K562 (cell line): ENCODE measurements at regions not wholly inside any gene's neighbourhood (a gene's known extent, or its start where the extent isn't known, plus 50 kb on each side); places are given as distances from the start of the nearest gene placed in this dataset.

Source experiments
- ATAC-seq: fragments of 200-7000 bp; cut with Tn5 transposase; 3 replicates; pipeline ENCODE4 v1.9.1; 2020; ENCODE audit warnings: moderate library complexity
- BruUV-seq: library from RNA; stranded (reverse); fragments of 400-500 nt; replicated peaks from 2 replicates; lab custom pipeline; 2021; lab: Mats Ljungman, UMichigan
- CTCF ChIA-PET: fragments of 300-600 bp; formaldehyde crosslinking; extraction: SDS; loops from one replicate; lab custom pipeline; 2021; ENCODE audit warnings: low intra/inter-chr PET ratio; lab: Yijun Ruan, JAX
- POLR2A ChIA-PET: fragments of 300-600, 350-650 bp; sonication (Branson Sonifier 250); formaldehyde crosslinking; extraction: SDS; loops from one replicate; lab custom pipeline; 2021; ENCODE audit warnings: antibody characterized with exemption, inconsistent platforms; lab: Yijun Ruan, JAX
- DNase-seq, 4 experiments: peaks; one replicate each; pipeline versions ENCODE4 v3.0.0 to v3.0.0-alpha.2; 2011 to 2018; ENCODE audit warnings: low spot score in 3 of 4, mixed read lengths in 3 of 4; ENCODE audit errors: extremely low read depth in 1 of 4
- FAIRE-seq: peaks from 2 replicates; lab custom pipeline; 2011; peaks lifted over from hg19 to GRCh38; lab: Jason Lieb, UNC
- H2AFZ ChIP-seq: 2 replicates; pipeline ENCODE4 v1.6.0; 2011; ENCODE audit warnings: low read depth, low read length, control low read depth, inconsistent platforms
- H3K27ac ChIP-seq: fragments of 200-600 bp; 3 replicates; pipeline ENCODE4 v1.8.0; 2011; ENCODE audit warnings: low read depth, mild to moderate bottlenecking, control low read depth, inconsistent platforms, low read length, moderate library complexity, mixed read lengths; ENCODE audit errors: extremely low read depth
- H3K27me3 ChIP-seq, 2 experiments: fragments of 300-600 bp in 1 of 2; 2 replicates in 1 of 2; 3 replicates in 1 of 2; pipeline versions ENCODE4 v1.6.0 to v1.8.0; 2011; ENCODE audit warnings: inconsistent platforms in 2 of 2, low read length in 2 of 2, mild to moderate bottlenecking in 1 of 2, mixed read lengths in 1 of 2, moderate library complexity in 1 of 2; ENCODE audit not compliant: control insufficient read depth in 2 of 2, insufficient read depth in 2 of 2
- H3K36me3 ChIP-seq: fragments of 300-600 bp; 3 replicates; pipeline ENCODE4 v1.8.0; 2011; ENCODE audit warnings: mild to moderate bottlenecking, low read length, inconsistent platforms; ENCODE audit not compliant: control insufficient read depth, insufficient read depth
- H3K4me1 ChIP-seq, 2 experiments: fragments of 200-600 bp in 1 of 2; replicated peaks in 1 of 2; 2 replicates in 1 of 2; 3 replicates in 1 of 2; pipeline versions ENCODE4 v1.5.1 to v1.8.0; 2011; ENCODE audit warnings: inconsistent platforms in 2 of 2, low read length in 2 of 2, mild to moderate bottlenecking in 1 of 2, mixed read lengths in 1 of 2, moderate library complexity in 1 of 2; ENCODE audit not compliant: control insufficient read depth in 2 of 2, insufficient read depth in 2 of 2
- H3K4me2 ChIP-seq: 2 replicates; pipeline ENCODE4 v1.6.1; 2011; ENCODE audit warnings: low read length, control low read depth, inconsistent platforms, mixed read lengths; ENCODE audit not compliant: insufficient read depth
- H3K4me3 ChIP-seq: fragments of 200-600 bp; sonication (generic), shearing (Covaris generic); 2 replicates; pipeline ENCODE4 v1.5.1; 2016; ENCODE audit warnings: control low read depth, inconsistent platforms
- H3K79me2 ChIP-seq: fragments of 200-600 bp; 3 replicates; pipeline ENCODE4 v1.8.0; 2011; ENCODE audit warnings: low read length, inconsistent platforms; ENCODE audit not compliant: control insufficient read depth, insufficient read depth
- H3K9ac ChIP-seq, 2 experiments: 2 replicates each; pipeline versions ENCODE4 v1.6.0 to v1.6.1; 2011; ENCODE audit warnings: low read depth in 2 of 2, low read length in 2 of 2, control low read depth in 1 of 2, inconsistent platforms in 1 of 2, mild to moderate bottlenecking in 1 of 2, mixed read lengths in 1 of 2; ENCODE audit not compliant: insufficient read depth in 1 of 2
- H3K9me1 ChIP-seq: one replicate; pipeline ENCODE4 v1.6.0; 2011; ENCODE audit warnings: inconsistent platforms, mild to moderate bottlenecking, low read length, moderate library complexity; ENCODE audit not compliant: control insufficient read depth, insufficient read depth
- H3K9me3 ChIP-seq: replicated peaks from 2 replicates; pipeline ENCODE4 v1.5.1; 2011; ENCODE audit warnings: low read depth, low read length, inconsistent platforms; ENCODE audit not compliant: control insufficient read depth, insufficient read depth
- H4K20me1 ChIP-seq: replicated peaks from 2 replicates; pipeline ENCODE4 v1.6.1; 2011; ENCODE audit warnings: low read length, inconsistent platforms, mixed read lengths; ENCODE audit not compliant: control insufficient read depth, insufficient read depth
- CEBPG ChIP-seq, 3 experiments: fragments of 200-800 bp in 1 of 3; sonication (Bioruptor generic) in 1 of 3; sonication (generic) in 1 of 3; formaldehyde crosslinking in 1 of 3; IDR thresholded peaks in 2 of 3; conservative IDR thresholded peaks in 1 of 3; 2 replicates each; pipeline versions ENCODE4 v1.6.1 to v1.8.0; 2016 to 2022; ENCODE audit warnings: missing compliant biosample characterization in 2 of 3, missing genetic modification characterization in 2 of 3, mild to moderate bottlenecking in 1 of 3, missing genetic modification reagents in 1 of 3
- DDX20 ChIP-seq: fragments of 450-650 bp; IDR thresholded peaks from 2 replicates; pipeline ENCODE4 v1.6.1; 2016; ENCODE audit warnings: missing genetic modification characterization, low read depth, mild to moderate bottlenecking, missing compliant biosample characterization, moderate library complexity
- KAT2B ChIP-seq: IDR thresholded peaks from one replicate; pipeline ENCODE4 v1.6.1; 2012; ENCODE audit warnings: low read depth, mild to moderate bottlenecking, control low read depth, inconsistent platforms, low read length, moderate library complexity
- MCM3 ChIP-seq: fragments of 450-650 bp; IDR thresholded peaks from 2 replicates; pipeline ENCODE4 v1.6.1; 2016
- MEF2D ChIP-seq: conservative IDR thresholded peaks from 2 replicates; pipeline ENCODE4 v1.6.1; 2016; ENCODE audit warnings: low read depth, missing genetic modification characterization, missing compliant biosample characterization
- NFIC ChIP-seq: fragments of 450-650 bp; IDR thresholded peaks from 2 replicates; pipeline ENCODE4 v1.6.1; 2017; ENCODE audit warnings: mild to moderate bottlenecking, inconsistent platforms
- SAP30 ChIP-seq: fragments of 200-600 bp; sonication (generic); IDR thresholded peaks from 2 replicates; pipeline ENCODE4 v1.6.1; 2012; ENCODE audit warnings: borderline replicate concordance, low read depth, mild to moderate bottlenecking, moderate library complexity, low read length, control low read depth, inconsistent platforms; ENCODE audit not compliant: insufficient read depth, poor library complexity, severe bottlenecking
- WGBS: fragments of 100-300 bp; shearing (Covaris generic); methylation state at CpG from one replicate; pipeline ENCODE4 v1.1.6; 2016; ENCODE audit warnings: low coverage, mixed read lengths; ENCODE audit not compliant: insufficient coverage; ENCODE audit errors: missing lambda C conversion rate; 5-methylcytosine and 5-hydroxymethylcytosine counted together
- in situ Hi-C: fragments of 300-500 bp; cut with MboI; formaldehyde crosslinking; loops from 4 replicates; pipeline ENCODE4 v1.15.0; 2018; ENCODE audit warnings: inconsistent platforms, mixed read lengths
- intact Hi-C: fragments of 100-400 bp; cut with micrococcal nuclease; formaldehyde crosslinking; loops from 2 replicates; pipeline ENCODE4 v1.14.2; 2022

GRCh38 chr1:63717511-63718065 lies 56.2 kb upstream of the ROR1 start:
- TF ChIP-seq KAT2B: no peak
- TF ChIP-seq SAP30: no peak
- TF ChIP-seq, all 486 proteins: peak for 0
- Histone ChIP-seq H3K9ac (no peak overlapping the region), H3K79me2 (no peaks in the 10 kb centered on the region), H2AFZ (no peak overlapping the region), H3K9me3 (no peaks in the 10 kb centered on the region), H3K36me3 (no peaks in the 10 kb centered on the region), H4K20me1 (no peaks in the 10 kb centered on the region; the same call in 1 of the 2 replicates), H3K4me3 (no peak overlapping the region), H3K27ac (no peak overlapping the region), H3K4me2 (no peak overlapping the region), H3K4me1 (no peaks in the 10 kb centered on the region), H3K27me3 (no peaks in the 10 kb centered on the region; a peak in 1 of 5 replicates), H3K9me1 (no peaks in the 10 kb centered on the region)
- WGBS: 0% methylated on average over 4 of the region's 4 CpGs
- DNase-seq (no peak), ATAC-seq (no peak), FAIRE-seq (no peak)
- in situ Hi-C loops: no loop called here
- intact Hi-C loops: no loop called here
- POLR2A ChIA-PET: no interaction called here
- CTCF ChIA-PET: no interaction called here
- BruUV-seq: no TSS peak

DNA sequence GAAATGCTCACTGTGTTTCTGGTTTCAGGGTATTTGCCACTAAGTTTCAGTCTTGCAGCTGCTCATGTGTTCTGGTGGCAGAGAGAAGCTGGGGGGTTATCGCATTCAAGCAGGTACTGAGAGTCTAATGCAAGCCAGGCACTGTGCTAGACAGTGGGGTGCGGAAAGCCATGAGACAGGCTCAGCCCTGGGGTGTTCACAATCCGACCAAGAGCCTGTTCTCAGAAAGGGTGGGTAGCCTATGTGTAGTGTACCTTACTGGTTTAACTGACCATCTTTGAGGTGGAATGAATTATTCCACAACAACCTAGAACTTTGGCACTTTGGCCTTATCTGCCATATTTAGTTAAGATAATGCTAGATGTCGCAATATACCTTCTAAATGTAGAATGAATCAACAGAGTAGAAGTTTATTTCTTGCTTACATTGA lies 55.3 kb upstream of the ROR1 start:
- Histone ChIP-seq H3K9me3 (no peaks in the 10 kb centered on the region), H3K27ac (no peak overlapping the region), H3K9ac (no peak overlapping the region), H2AFZ (no peak overlapping the region), H3K4me3 (no peak overlapping the region), H4K20me1 (no peaks in the 10 kb centered on the region; the same call in 1 of the 2 replicates), H3K27me3 (no peaks in the 10 kb centered on the region; a peak in 1 of 5 replicates), H3K79me2 (no peaks in the 10 kb centered on the region), H3K9me1 (no peaks in the 10 kb centered on the region), H3K36me3 (no peaks in the 10 kb centered on the region), H3K4me1 (no peaks in the 10 kb centered on the region), H3K4me2 (no peak overlapping the region)
- TF ChIP-seq MEF2D (no peak), MCM3 (no peak), CEBPG (CRISPR knock-in tag; IDR thresholded peaks at IDR 0.05) (no peak), CEBPG (tag; conservative IDR thresholded peaks at IDR 0.05 in 1 of 2, IDR thresholded peaks at IDR 0.05 in 1 of 2) (peak in 1 of 2 experiments; percentile 12; a peak in 1 of 4 replicates), DDX20 (tag) (no peak), NFIC (no peak)
- DNase-seq: no peak
- WGBS: 0% methylated on average over 3 of the region's 4 CpGs
- no peak for FAIRE-seq
- no TSS peak for BruUV-seq
- in situ Hi-C loops: no loop called here
- ChIA-PET POLR2A (no interaction called here), CTCF (no interaction called here)
- no peak for ATAC-seq
- intact Hi-C loops: no loop called here
